ENCODE measurements at regions not wholly inside any gene's neighbourhood (a gene's known extent, or its start where the extent isn't known, plus 50 kb on each side); places are given as distances from the start of the nearest gene placed in this dataset.
"Not testable (repeated sequence)": the region's sequence is repeated elsewhere in the genome, so short reads cannot be mapped to it uniquely, and the experiment has no call there.

DNA sequence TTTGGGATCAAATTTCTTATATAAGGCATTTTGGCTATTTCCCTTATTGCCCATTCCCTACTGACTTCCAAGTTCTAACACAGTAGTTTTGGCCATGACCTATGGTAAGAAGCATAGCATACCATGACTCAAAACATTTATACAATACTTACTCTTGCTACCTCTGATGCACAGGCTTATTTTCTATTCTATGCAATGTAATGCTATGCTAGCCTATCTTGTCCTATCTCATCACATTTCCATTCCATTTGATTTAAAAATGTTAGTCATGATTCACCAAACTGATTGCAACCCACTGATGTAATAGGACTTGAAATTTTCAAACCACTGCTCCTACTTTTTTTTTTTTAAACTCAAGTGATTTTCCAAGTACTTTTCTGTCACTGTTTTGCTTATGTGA, 658.5 kb downstream of the TYW1 start:
- TF ChIP-seq, protein P1, sequence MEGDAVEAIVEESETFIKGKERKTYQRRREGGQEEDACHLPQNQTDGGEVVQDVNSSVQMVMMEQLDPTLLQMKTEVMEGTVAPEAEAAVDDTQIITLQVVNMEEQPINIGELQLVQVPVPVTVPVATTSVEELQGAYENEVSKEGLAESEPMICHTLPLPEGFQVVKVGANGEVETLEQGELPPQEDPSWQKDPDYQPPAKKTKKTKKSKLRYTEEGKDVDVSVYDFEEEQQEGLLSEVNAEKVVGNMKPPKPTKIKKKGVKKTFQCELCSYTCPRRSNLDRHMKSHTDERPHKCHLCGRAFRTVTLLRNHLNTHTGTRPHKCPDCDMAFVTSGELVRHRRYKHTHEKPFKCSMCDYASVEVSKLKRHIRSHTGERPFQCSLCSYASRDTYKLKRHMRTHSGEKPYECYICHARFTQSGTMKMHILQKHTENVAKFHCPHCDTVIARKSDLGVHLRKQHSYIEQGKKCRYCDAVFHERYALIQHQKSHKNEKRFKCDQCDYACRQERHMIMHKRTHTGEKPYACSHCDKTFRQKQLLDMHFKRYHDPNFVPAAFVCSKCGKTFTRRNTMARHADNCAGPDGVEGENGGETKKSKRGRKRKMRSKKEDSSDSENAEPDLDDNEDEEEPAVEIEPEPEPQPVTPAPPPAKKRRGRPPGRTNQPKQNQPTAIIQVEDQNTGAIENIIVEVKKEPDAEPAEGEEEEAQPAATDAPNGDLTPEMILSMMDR (IDR thresholded peaks at IDR 0.05): no peak
- Histone ChIP-seq H3K27me3 (no peaks in the 10 kb centered on the region), H3K9me3 (no peaks in the 10 kb centered on the region), H3K4me1 (peaks cover 0 to 15% of the 10 kb centered on the region in 2 donors), H3K27ac (no peak overlapping the region), H3K4me3 (no peak overlapping the region), H3K36me3 (no peaks in the 10 kb centered on the region)
- DNase-seq (ENCODE audit: low spot score): no peak

- no peak for DNase-seq (ENCODE audit: low spot score)
- Histone ChIP-seq H3K27ac (no peak overlapping the region), H3K27me3 (no peaks in the 10 kb centered on the region), H3K4me1 (peaks cover 0 to 8% of the 10 kb centered on the region in 2 donors), H3K4me3 (no peak overlapping the region), H3K36me3 (no peaks in the 10 kb centered on the region), H3K9me3 (peaks cover 0 to 4% of the 10 kb centered on the region in 2 donors)
- TF ChIP-seq, protein P1 (IDR thresholded peaks at IDR 0.05): no peak
These were observed 662.5 kb downstream of the TYW1 start for GRCh38 chr7:67659091-67659490.

GRCh38 chr7:67662804-67663203, 666.2 kb downstream of the TYW1 start:
- Histone ChIP-seq H3K9me3 (peaks cover 0 to 4% of the 10 kb centered on the region in 2 donors), H3K27ac (no peak overlapping the region), H3K27me3 (no peaks in the 10 kb centered on the region), H3K4me3 (no peak overlapping the region), H3K36me3 (no peaks in the 10 kb centered on the region), H3K4me1 (no peaks in the 10 kb centered on the region)
- TF ChIP-seq, protein P1 (IDR thresholded peaks at IDR 0.05): no peak
- DNase-seq (ENCODE audit: low spot score): no peak

DNA sequence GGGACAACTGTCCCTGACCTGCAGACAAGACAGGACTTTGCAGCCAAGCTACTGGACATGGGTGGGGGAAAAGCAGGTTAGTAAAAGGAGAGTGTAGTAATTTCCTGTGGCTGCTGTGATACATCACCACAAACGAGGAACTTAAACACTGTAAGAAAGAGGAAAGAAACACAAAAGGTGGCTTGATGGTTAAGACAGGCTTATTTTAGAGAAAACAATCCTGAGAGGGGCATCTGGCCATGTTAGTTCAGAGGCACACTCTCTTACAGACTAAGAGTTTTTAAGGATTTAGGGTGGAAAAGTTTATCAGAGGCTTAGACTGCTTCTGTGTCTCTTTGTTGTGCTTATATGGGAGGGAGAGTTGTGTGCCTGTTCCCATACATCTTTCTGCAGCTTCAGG, 667.0 kb downstream of the TYW1 start:
- TF ChIP-seq, protein P1 (IDR thresholded peaks at IDR 0.05): no peak
- Histone ChIP-seq H3K4me1 (no peaks in the 10 kb centered on the region), H3K4me3 (no peak overlapping the region), H3K9me3 (peaks cover 0 to 4% of the 10 kb centered on the region in 2 donors), H3K36me3 (no peaks in the 10 kb centered on the region), H3K27me3 (no peaks in the 10 kb centered on the region), H3K27ac (no peak overlapping the region)
- no peak for DNase-seq (ENCODE audit: low spot score)

DNA sequence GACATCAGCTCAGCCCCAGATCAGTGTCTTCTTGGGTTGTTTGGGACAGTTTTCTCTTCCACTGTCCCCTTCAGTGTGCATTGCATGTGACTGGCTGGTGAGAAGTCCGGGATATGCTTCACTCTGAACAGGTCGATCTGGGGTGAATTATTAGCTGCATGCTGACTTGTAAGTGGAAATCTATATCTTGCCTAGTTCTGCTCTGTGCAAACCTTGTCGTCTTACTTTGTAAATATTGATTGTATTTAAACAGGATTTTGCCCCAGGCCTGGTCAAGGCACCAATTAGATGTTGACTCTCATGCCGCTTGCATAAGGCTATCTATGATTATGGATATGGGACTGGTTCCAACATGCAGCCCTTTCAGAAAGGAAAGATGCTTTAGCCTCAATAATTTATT, 669.7 kb downstream of the TYW1 start:
- H3K9me3 ChIP-seq: peaks cover 0 to 21% of the 10 kb centered on the region in 2 donors
- not testable (repeated sequence) for H3K27me3 ChIP-seq; H3K4me3 ChIP-seq; H3K36me3 ChIP-seq; DNase-seq (ENCODE audit: low spot score); H3K27ac ChIP-seq; H3K4me1 ChIP-seq

DNA sequence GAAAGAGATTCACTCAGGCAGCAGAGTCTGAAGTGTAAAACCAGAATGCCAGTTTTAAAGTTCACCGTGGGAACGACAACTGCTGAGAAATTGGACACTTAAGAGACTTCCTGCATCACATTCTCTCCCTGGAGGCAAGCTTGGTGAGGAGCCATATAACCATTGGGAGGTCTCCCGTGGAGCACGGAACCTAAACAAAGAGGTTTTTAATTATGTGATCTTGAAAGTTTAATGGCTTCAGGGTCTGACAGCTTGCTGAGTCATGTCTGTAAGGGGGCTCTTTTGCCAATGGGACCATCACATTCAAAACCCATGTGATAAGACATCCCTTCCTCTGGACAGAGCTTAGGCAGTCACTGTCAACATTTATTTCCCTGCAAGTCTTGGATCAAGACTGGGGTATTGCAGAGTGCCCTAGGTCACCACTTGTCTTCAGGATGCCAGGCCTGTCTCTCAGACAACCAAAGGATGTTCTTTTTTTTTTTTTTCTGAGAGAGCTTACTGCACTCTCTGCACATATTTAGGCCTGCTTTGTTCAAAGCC, 674.4 kb downstream of the TYW1 start:
- H3K9me3 ChIP-seq: peaks cover 0 to 25% of the 10 kb centered on the region in 2 donors

More for the DNA sequence above, 674.4 kb downstream of the TYW1 start:
- H3K36me3 ChIP-seq: no peaks in the 10 kb centered on the region
- TF ChIP-seq, protein P1 (IDR thresholded peaks at IDR 0.05): no peak
- no peak overlapping the region for H3K4me3 ChIP-seq
- no peak overlapping the region for H3K27ac ChIP-seq
- no peaks in the 10 kb centered on the region for H3K27me3 ChIP-seq
- DNase-seq (ENCODE audit: low spot score): no peak
- no peaks in the 10 kb centered on the region for H3K4me1 ChIP-seq
